ENCODE measurements at regions not wholly inside any gene's neighbourhood (a gene's known extent, or its start where the extent isn't known, plus 50 kb on each side); places are given as distances from the start of the nearest gene placed in this dataset.

- TF ChIP-seq CTCF (IDR thresholded peaks at IDR 0.05; ENCODE audit: low read length), result no peak
- no peak for TF ChIP-seq EZH2 (IDR thresholded peaks at IDR 0.05; ENCODE audit: borderline replicate concordance, low read length)
Measured at GRCh38 chr2:239666855-239667376, 266.1 kb upstream of the HDAC4 start.

All from OCI-LY1 (cell line).